Prostate gland (tissue), 2 donors: ENCODE measurements at regions not wholly inside any gene's neighbourhood (a gene's known extent, or its start where the extent isn't known, plus 50 kb on each side); places are given as distances from the start of the nearest gene placed in this dataset.
"Not testable (repeated sequence)": the region's sequence is repeated elsewhere in the genome, so short reads cannot be mapped to it uniquely, and the experiment has no call there.

Source experiments
- DNase-seq: peaks from one replicate; pipeline ENCODE4 v3.0.0-alpha.2; 2019; ENCODE audit warnings: low spot score
- H3K27ac ChIP-seq, 2 donors: fragments of 200-600 bp; sonication (generic); 2 replicates each; pipeline ENCODE4 v1.5.1; 2017 to 2019
- H3K27me3 ChIP-seq: fragments of 200-600 bp; sonication (generic); replicated peaks from 2 replicates; pipeline ENCODE4 v1.5.1; 2019; ENCODE audit not compliant: insufficient read depth
- H3K36me3 ChIP-seq, 2 donors: fragments of 200-600 bp; sonication (generic); 1 replicate in 1 of 2; 2 replicates in 1 of 2; pipeline versions ENCODE4 v1.5.1 to v1.8.1; 2017 to 2019
- H3K4me1 ChIP-seq: fragments of 200-600 bp; sonication (generic); replicated peaks from 2 replicates; pipeline ENCODE4 v1.5.1; 2019
- H3K4me3 ChIP-seq, 2 donors: fragments of 200-600 bp; sonication (generic); 2 replicates each; pipeline ENCODE4 v1.5.1; 2017 to 2019
- H3K9me3 ChIP-seq: fragments of 200-600 bp; sonication (generic); 2 replicates; pipeline ENCODE4 v1.5.1; 2017
- POLR2A ChIP-seq: fragments of 450-650 bp; IDR thresholded peaks from one replicate; pipeline ENCODE4 v1.6.1; 2016; ENCODE audit warnings: antibody characterized with exemption, mild to moderate bottlenecking
- POLR2AphosphoS5 ChIP-seq: sonication (generic); formaldehyde crosslinking; IDR thresholded peaks from one replicate; pipeline ENCODE4 v1.6.1; 2017; ENCODE audit warnings: antibody characterized with exemption
- WGBS: methylation state at CpG from one replicate; pipeline ENCODE4 v1.1.5; 2018; 5-methylcytosine and 5-hydroxymethylcytosine counted together
- intact Hi-C: fragments of 100-400 bp; cut with DNase I; formaldehyde crosslinking; loops from one replicate; pipeline ENCODE4 v1.14.2; 2022
- TF ChIP-seq, protein P1 (sequence below), 4 experiments: fragments of 200-600 bp in 2 of 4; fragments of 450-650 bp in 2 of 4; sonication (generic) in 2 of 4; IDR thresholded peaks; 1 replicate in 3 of 4; 2 replicates in 1 of 4; pipeline ENCODE4 v1.5.1; 2016 to 2019; ENCODE audit warnings: antibody characterized with exemption in 4 of 4, mild to moderate bottlenecking in 2 of 4, moderate library complexity in 2 of 4

GRCh38 chr11:81203876-81204275 is 1529.8 kb downstream of the FAM181B start:
- intact Hi-C loops, result no loop called here
- H3K36me3 ChIP-seq, result no peaks in the 10 kb centered on the region
- no peaks in the 10 kb centered on the region for H3K27me3 ChIP-seq
- no peak for TF ChIP-seq POLR2AphosphoS5
- TF ChIP-seq POLR2A, result no peak
- TF ChIP-seq, protein P1, sequence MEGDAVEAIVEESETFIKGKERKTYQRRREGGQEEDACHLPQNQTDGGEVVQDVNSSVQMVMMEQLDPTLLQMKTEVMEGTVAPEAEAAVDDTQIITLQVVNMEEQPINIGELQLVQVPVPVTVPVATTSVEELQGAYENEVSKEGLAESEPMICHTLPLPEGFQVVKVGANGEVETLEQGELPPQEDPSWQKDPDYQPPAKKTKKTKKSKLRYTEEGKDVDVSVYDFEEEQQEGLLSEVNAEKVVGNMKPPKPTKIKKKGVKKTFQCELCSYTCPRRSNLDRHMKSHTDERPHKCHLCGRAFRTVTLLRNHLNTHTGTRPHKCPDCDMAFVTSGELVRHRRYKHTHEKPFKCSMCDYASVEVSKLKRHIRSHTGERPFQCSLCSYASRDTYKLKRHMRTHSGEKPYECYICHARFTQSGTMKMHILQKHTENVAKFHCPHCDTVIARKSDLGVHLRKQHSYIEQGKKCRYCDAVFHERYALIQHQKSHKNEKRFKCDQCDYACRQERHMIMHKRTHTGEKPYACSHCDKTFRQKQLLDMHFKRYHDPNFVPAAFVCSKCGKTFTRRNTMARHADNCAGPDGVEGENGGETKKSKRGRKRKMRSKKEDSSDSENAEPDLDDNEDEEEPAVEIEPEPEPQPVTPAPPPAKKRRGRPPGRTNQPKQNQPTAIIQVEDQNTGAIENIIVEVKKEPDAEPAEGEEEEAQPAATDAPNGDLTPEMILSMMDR (IDR thresholded peaks at IDR 0.05), result no peak
- H3K4me3 ChIP-seq, result no peak overlapping the region
- H3K27ac ChIP-seq, result no peak overlapping the region
- no peak for DNase-seq
- no peaks in the 10 kb centered on the region for H3K4me1 ChIP-seq
- no peaks in the 10 kb centered on the region for H3K9me3 ChIP-seq
- 66% methylated on average over 1 of the region's 1 CpG for WGBS

DNA sequence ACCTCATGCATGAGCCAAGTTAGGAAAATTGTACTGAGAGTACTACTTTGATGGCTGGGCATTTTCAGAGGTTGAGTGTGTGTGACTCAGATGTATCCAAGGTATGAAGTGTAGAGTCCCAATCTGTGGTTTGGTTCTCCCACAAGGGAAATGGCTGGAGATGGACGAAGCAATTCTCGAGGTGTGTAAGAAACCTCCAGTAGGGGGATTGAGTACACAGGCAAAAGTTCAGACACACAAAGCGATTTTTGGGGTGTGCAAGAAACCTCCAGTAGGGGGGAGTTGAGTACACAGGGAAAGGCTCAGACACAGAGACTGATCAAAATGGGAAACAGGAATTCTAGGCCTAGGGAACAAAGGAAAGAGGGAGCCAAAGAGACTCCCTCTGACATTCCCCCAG is 1536.3 kb downstream of the FAM181B start:
- no peak overlapping the region for H3K27ac ChIP-seq
- no peak for DNase-seq
- no peaks in the 10 kb centered on the region for H3K36me3 ChIP-seq
- intact Hi-C loops, result no loop called here
- H3K4me1 ChIP-seq, result no peaks in the 10 kb centered on the region
- 87% methylated on average over 3 of the region's 3 CpGs for WGBS
- H3K4me3 ChIP-seq, result no peak overlapping the region
- H3K9me3 ChIP-seq, result no peaks in the 10 kb centered on the region
- no peaks in the 10 kb centered on the region for H3K27me3 ChIP-seq
- TF ChIP-seq POLR2A (no peak), POLR2AphosphoS5 (no peak)
- TF ChIP-seq, protein P1 (IDR thresholded peaks at IDR 0.05), result no peak

DNA sequence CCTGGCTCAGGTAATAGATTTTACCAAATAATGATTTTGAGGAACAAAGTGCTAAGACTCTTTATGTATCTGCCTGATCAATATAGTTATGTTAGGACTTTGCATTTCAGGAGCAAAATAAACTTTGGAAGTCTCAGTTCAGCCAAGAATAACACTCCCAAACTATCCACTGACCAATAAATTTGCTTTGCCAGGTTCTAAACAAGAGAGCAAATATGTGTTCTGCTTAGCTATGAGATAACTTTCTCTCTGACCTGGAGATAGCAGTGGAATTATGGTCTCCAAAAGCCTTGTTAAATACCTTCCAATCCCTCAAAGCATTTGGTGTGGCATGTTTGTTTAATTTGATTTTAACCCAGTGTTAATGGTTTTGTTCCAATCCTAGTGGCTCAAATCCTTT is 1541.1 kb downstream of the FAM181B start:
- intact Hi-C loops, result no loop called here
- H3K9me3 ChIP-seq, result no peaks in the 10 kb centered on the region
- no peak for TF ChIP-seq POLR2AphosphoS5
- TF ChIP-seq, protein P1 (IDR thresholded peaks at IDR 0.05), result no peak
- TF ChIP-seq POLR2A, result no peak
- no peak for DNase-seq
- H3K4me1 ChIP-seq, result no peaks in the 10 kb centered on the region
- H3K4me3 ChIP-seq, result no peak overlapping the region
- no peaks in the 10 kb centered on the region for H3K36me3 ChIP-seq
- H3K27ac ChIP-seq, result no peak overlapping the region
- H3K27me3 ChIP-seq, result no peaks in the 10 kb centered on the region

DNA sequence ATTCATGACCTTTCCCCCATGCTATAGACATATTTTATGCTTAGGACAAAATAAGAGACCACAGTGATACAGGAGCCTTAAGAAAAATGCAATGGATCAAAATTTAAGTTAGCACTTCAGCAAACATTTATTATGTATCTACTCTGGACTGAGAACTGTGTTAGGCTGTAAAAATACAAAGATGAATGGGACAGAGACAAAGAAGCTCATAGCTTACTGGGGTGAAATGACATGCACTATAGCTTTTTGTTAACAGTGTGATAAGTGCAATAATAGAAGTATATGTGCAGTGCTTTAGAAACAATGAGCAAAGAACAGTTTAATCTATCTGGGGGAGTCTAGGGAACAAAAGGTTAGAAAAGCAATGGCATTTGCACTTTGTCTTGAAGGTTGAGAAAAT is 1543.1 kb downstream of the FAM181B start:
- TF ChIP-seq, protein P1 (IDR thresholded peaks at IDR 0.05), result no peak
- TF ChIP-seq POLR2AphosphoS5 (no peak), POLR2A (no peak)
- no peaks in the 10 kb centered on the region for H3K27me3 ChIP-seq
- intact Hi-C loops, result no loop called here
- H3K27ac ChIP-seq, result no peak overlapping the region
- DNase-seq, result no peak
- no peaks in the 10 kb centered on the region for H3K36me3 ChIP-seq
- no peaks in the 10 kb centered on the region for H3K4me1 ChIP-seq
- H3K9me3 ChIP-seq, result no peaks in the 10 kb centered on the region
- no peak overlapping the region for H3K4me3 ChIP-seq

DNA sequence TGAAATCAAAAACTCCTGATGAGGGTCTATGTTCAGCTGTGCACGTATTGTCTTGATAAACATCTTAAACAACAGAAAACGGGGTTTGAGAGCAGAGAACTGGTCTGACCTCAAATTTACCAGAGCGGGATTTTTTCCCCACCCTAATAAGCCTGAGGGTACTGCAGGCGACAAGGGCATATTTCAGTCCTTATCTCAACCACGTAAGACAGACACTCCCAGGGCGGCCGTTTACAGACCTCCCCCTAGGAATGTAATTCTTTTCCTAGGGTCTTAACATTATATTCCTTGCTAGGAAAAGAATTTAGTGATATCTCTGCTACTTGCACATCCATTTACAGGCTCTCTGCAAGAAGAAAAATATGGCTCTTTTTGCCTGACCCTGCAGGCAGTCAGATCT is 1546.6 kb downstream of the FAM181B start:
- H3K27me3 ChIP-seq, H3K9me3 ChIP-seq, DNase-seq, intact Hi-C loops, H3K27ac ChIP-seq, H3K36me3 ChIP-seq, H3K4me3 ChIP-seq, H3K4me1 ChIP-seq: not testable (repeated sequence)
- 72% methylated on average over 7 of the region's 7 CpGs for WGBS
